ENCODE measurements at regions not wholly inside any gene's neighbourhood (a gene's known extent, or its start where the extent isn't known, plus 50 kb on each side); places are given as distances from the start of the nearest gene placed in this dataset.

DNA sequence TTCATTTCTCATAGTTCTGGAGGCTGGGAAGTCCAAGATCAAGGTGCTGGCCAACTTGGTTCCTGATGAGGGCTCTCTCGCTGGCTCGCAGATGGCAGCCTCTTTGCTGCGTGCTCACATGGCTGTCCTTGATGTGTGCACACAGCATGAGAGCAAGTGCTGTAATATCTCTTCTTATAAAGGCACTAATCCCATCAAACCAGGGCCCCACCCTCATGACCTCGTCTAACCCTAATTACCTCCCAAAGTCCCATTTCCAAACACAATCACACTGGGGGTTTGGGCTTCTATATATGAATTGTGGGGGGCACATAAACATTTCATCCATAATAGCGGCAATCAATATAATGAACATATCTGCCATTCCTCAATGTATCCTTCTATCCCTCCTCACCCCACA lies 1062.1 kb downstream of the BRD1 start:
- TF ChIP-seq RCOR1 (IDR thresholded peaks at IDR 0.05; ENCODE audit: insufficient replicate concordance, low read length): no peak
- no peak for TF ChIP-seq BHLHE40 (IDR thresholded peaks at IDR 0.05; ENCODE audit: low read depth, low read length)
- TF ChIP-seq, protein P1, sequence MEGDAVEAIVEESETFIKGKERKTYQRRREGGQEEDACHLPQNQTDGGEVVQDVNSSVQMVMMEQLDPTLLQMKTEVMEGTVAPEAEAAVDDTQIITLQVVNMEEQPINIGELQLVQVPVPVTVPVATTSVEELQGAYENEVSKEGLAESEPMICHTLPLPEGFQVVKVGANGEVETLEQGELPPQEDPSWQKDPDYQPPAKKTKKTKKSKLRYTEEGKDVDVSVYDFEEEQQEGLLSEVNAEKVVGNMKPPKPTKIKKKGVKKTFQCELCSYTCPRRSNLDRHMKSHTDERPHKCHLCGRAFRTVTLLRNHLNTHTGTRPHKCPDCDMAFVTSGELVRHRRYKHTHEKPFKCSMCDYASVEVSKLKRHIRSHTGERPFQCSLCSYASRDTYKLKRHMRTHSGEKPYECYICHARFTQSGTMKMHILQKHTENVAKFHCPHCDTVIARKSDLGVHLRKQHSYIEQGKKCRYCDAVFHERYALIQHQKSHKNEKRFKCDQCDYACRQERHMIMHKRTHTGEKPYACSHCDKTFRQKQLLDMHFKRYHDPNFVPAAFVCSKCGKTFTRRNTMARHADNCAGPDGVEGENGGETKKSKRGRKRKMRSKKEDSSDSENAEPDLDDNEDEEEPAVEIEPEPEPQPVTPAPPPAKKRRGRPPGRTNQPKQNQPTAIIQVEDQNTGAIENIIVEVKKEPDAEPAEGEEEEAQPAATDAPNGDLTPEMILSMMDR (conservative IDR thresholded peaks at IDR 0.05; ENCODE audit: low read depth, low read length): no peak
- TF ChIP-seq MAZ (IDR thresholded peaks at IDR 0.05; ENCODE audit: borderline replicate concordance, low read depth, low read length): no peak
- TF ChIP-seq FOS (IDR thresholded peaks at IDR 0.05; ENCODE audit: low read depth, low read length): no peak
- TF ChIP-seq NFE2L2 (IDR thresholded peaks at IDR 0.05; ENCODE audit: low read depth, low read length): no peak
- no peak for TF ChIP-seq POLR2A (IDR thresholded peaks at IDR 0.05; ENCODE audit: low read depth, low read length)
- no peak for TF ChIP-seq CEBPB (IDR thresholded peaks at IDR 0.05; ENCODE audit: low read depth, low read length)
- no peak for TF ChIP-seq MAFK (IDR thresholded peaks at IDR 0.05; ENCODE audit: low read depth, low read length)
- TF ChIP-seq USF2 (IDR thresholded peaks at IDR 0.05; ENCODE audit: low read depth, low read length): no peak
- no peak for TF ChIP-seq MXI1 (IDR thresholded peaks at IDR 0.05; ENCODE audit: borderline replicate concordance, low read depth, low read length)
- TF ChIP-seq CHD1 (IDR thresholded peaks at IDR 0.05; ENCODE audit: low read depth, low read length): no peak
- no peak for TF ChIP-seq SMC3 (IDR thresholded peaks at IDR 0.05; ENCODE audit: low read depth, low read length)

Data from IMR-90 (cell line).